ENCODE measurements at regions not wholly inside any gene's neighbourhood (a gene's known extent, or its start where the extent isn't known, plus 50 kb on each side); places are given as distances from the start of the nearest gene placed in this dataset.
A peak's percentile ranks its signal among the peaks of the same experiment; 100 is the strongest.

GRCh38 chr2:144597894-144598593 is 78.1 kb upstream of the ZEB2 start:
- H3K9ac ChIP-seq (ENCODE audit: low read depth in 1 of 3, low read length in 3 of 3), result no peak overlapping the region
- H3K4me1 ChIP-seq (ENCODE audit: control insufficient read depth in 3 of 3, insufficient read depth in 3 of 3, low read length in 3 of 3), result no peaks in the 10 kb centered on the region
- no peaks in the 10 kb centered on the region for H3K36me3 ChIP-seq (ENCODE audit: control insufficient read depth in 3 of 3, insufficient read depth in 3 of 3, low read length in 3 of 3)
- H3K4me3 ChIP-seq (ENCODE audit: low read length in 3 of 3), result no peak overlapping the region
- H3K9me3 ChIP-seq (ENCODE audit: control insufficient read depth in 3 of 3, low read length in 3 of 3), result no peaks in the 10 kb centered on the region
- H3K27me3 ChIP-seq (ENCODE audit: control insufficient read depth in 3 of 3, insufficient read depth in 3 of 3, low read length in 3 of 3), result no peaks in the 10 kb centered on the region
- no peak overlapping the region for H3K27ac ChIP-seq (ENCODE audit: low read depth, low read length)

- no peak overlapping the region for H3K4me3 ChIP-seq (ENCODE audit: low read length in 3 of 3)
- H3K9ac ChIP-seq (ENCODE audit: low read depth in 1 of 3, low read length in 3 of 3), result no peak overlapping the region
- no peaks in the 10 kb centered on the region for H3K27me3 ChIP-seq (ENCODE audit: control insufficient read depth in 3 of 3, insufficient read depth in 3 of 3, low read length in 3 of 3)
Observed at GRCh38 chr2:144597388-144597787, 77.5 kb upstream of the ZEB2 start.

GRCh38 chr2:144596073-144596871 is 76.4 kb upstream of the ZEB2 start:
- Histone ChIP-seq H3K9me3 (ENCODE audit: control insufficient read depth in 3 of 3, low read length in 3 of 3) (no peaks in the 10 kb centered on the region), H3K36me3 (ENCODE audit: control insufficient read depth in 3 of 3, insufficient read depth in 3 of 3, low read length in 3 of 3) (no peaks in the 10 kb centered on the region), H3K9ac (ENCODE audit: low read depth in 1 of 3, low read length in 3 of 3) (no peak overlapping the region), H3K27me3 (ENCODE audit: control insufficient read depth in 3 of 3, insufficient read depth in 3 of 3, low read length in 3 of 3) (no peaks in the 10 kb centered on the region), H3K27ac (ENCODE audit: low read depth, low read length) (no peak overlapping the region), H3K4me1 (ENCODE audit: control insufficient read depth in 3 of 3, insufficient read depth in 3 of 3, low read length in 3 of 3) (no peaks in the 10 kb centered on the region), H3K4me3 (ENCODE audit: low read length in 3 of 3) (no peak overlapping the region)

More at GRCh38 chr2:144597388-144597787, 77.5 kb upstream of the ZEB2 start:
- H3K36me3 ChIP-seq (ENCODE audit: control insufficient read depth in 3 of 3, insufficient read depth in 3 of 3, low read length in 3 of 3), result no peaks in the 10 kb centered on the region
- no peak overlapping the region for H3K27ac ChIP-seq (ENCODE audit: low read depth, low read length)
- H3K4me1 ChIP-seq (ENCODE audit: control insufficient read depth in 3 of 3, insufficient read depth in 3 of 3, low read length in 3 of 3), result no peaks in the 10 kb centered on the region
- H3K9me3 ChIP-seq (ENCODE audit: control insufficient read depth in 3 of 3, low read length in 3 of 3), result no peaks in the 10 kb centered on the region

- Histone ChIP-seq H3K9me3 (ENCODE audit: control insufficient read depth in 3 of 3, low read length in 3 of 3) (no peaks in the 10 kb centered on the region), H3K27ac (ENCODE audit: low read depth, low read length) (no peak overlapping the region), H3K4me1 (ENCODE audit: control insufficient read depth in 3 of 3, insufficient read depth in 3 of 3, low read length in 3 of 3) (no peaks in the 10 kb centered on the region), H3K4me3 (ENCODE audit: low read length in 3 of 3) (no peak overlapping the region), H3K36me3 (ENCODE audit: control insufficient read depth in 3 of 3, insufficient read depth in 3 of 3, low read length in 3 of 3) (no peaks in the 10 kb centered on the region), H3K27me3 (ENCODE audit: control insufficient read depth in 3 of 3, insufficient read depth in 3 of 3, low read length in 3 of 3) (no peaks in the 10 kb centered on the region), H3K9ac (ENCODE audit: low read depth in 1 of 3, low read length in 3 of 3) (no peak overlapping the region)
Observed at GRCh38 chr2:144595686-144596072, 75.8 kb upstream of the ZEB2 start.

- no peaks in the 10 kb centered on the region for H3K36me3 ChIP-seq (ENCODE audit: control insufficient read depth in 3 of 3, insufficient read depth in 3 of 3, low read length in 3 of 3)
- no peak overlapping the region for H3K9ac ChIP-seq (ENCODE audit: low read depth in 1 of 3, low read length in 3 of 3)
- no peaks in the 10 kb centered on the region for H3K9me3 ChIP-seq (ENCODE audit: control insufficient read depth in 3 of 3, low read length in 3 of 3)
- H3K4me1 ChIP-seq (ENCODE audit: control insufficient read depth in 3 of 3, insufficient read depth in 3 of 3, low read length in 3 of 3), result no peaks in the 10 kb centered on the region
- H3K4me3 ChIP-seq (ENCODE audit: low read length in 3 of 3), result no peak overlapping the region
- H3K27me3 ChIP-seq (ENCODE audit: control insufficient read depth in 3 of 3, insufficient read depth in 3 of 3, low read length in 3 of 3), result no peaks in the 10 kb centered on the region
- H3K27ac ChIP-seq (ENCODE audit: low read depth, low read length), result no peak overlapping the region
Observed at GRCh38 chr2:144595279-144595678, 75.4 kb upstream of the ZEB2 start.

- Histone ChIP-seq H3K27ac (ENCODE audit: low read depth, low read length) (no peak overlapping the region), H3K4me1 (ENCODE audit: control insufficient read depth in 3 of 3, insufficient read depth in 3 of 3, low read length in 3 of 3) (no peaks in the 10 kb centered on the region), H3K4me3 (ENCODE audit: low read length in 3 of 3) (no peak overlapping the region), H3K27me3 (ENCODE audit: control insufficient read depth in 3 of 3, insufficient read depth in 3 of 3, low read length in 3 of 3) (no peaks in the 10 kb centered on the region), H3K36me3 (ENCODE audit: control insufficient read depth in 3 of 3, insufficient read depth in 3 of 3, low read length in 3 of 3) (no peaks in the 10 kb centered on the region), H3K9ac (ENCODE audit: low read depth in 1 of 3, low read length in 3 of 3) (no peak overlapping the region), H3K9me3 (ENCODE audit: control insufficient read depth in 3 of 3, low read length in 3 of 3) (no peaks in the 10 kb centered on the region)
Observed at GRCh38 chr2:144593803-144594202, 73.9 kb upstream of the ZEB2 start.

GRCh38 chr2:144592500-144593256 is 72.8 kb upstream of the ZEB2 start:
- H3K27me3 ChIP-seq (ENCODE audit: control insufficient read depth in 3 of 3, insufficient read depth in 3 of 3, low read length in 3 of 3), result no peaks in the 10 kb centered on the region
- H3K9me3 ChIP-seq (ENCODE audit: control insufficient read depth in 3 of 3, low read length in 3 of 3), result no peaks in the 10 kb centered on the region
- peak overlapping the region in 1 of 3 donors; percentile 7 for H3K9ac ChIP-seq (ENCODE audit: low read depth in 1 of 3, low read length in 3 of 3)
- no peak overlapping the region for H3K4me3 ChIP-seq (ENCODE audit: low read length in 3 of 3)
- no peak overlapping the region for H3K27ac ChIP-seq (ENCODE audit: low read depth, low read length)
- H3K4me1 ChIP-seq (ENCODE audit: control insufficient read depth in 3 of 3, insufficient read depth in 3 of 3, low read length in 3 of 3), result no peaks in the 10 kb centered on the region
- no peaks in the 10 kb centered on the region for H3K36me3 ChIP-seq (ENCODE audit: control insufficient read depth in 3 of 3, insufficient read depth in 3 of 3, low read length in 3 of 3)

- no peaks in the 10 kb centered on the region for H3K27me3 ChIP-seq (ENCODE audit: control insufficient read depth in 3 of 3, insufficient read depth in 3 of 3, low read length in 3 of 3)
- H3K4me3 ChIP-seq (ENCODE audit: low read length in 3 of 3), result no peak overlapping the region
- no peaks in the 10 kb centered on the region for H3K9me3 ChIP-seq (ENCODE audit: control insufficient read depth in 3 of 3, low read length in 3 of 3)
- H3K9ac ChIP-seq (ENCODE audit: low read depth in 1 of 3, low read length in 3 of 3), result no peak overlapping the region
- H3K4me1 ChIP-seq (ENCODE audit: control insufficient read depth in 3 of 3, insufficient read depth in 3 of 3, low read length in 3 of 3), result no peaks in the 10 kb centered on the region
- H3K36me3 ChIP-seq (ENCODE audit: control insufficient read depth in 3 of 3, insufficient read depth in 3 of 3, low read length in 3 of 3), result no peaks in the 10 kb centered on the region
- no peak overlapping the region for H3K27ac ChIP-seq (ENCODE audit: low read depth, low read length)
Observed at GRCh38 chr2:144587306-144587705, 67.4 kb upstream of the ZEB2 start.

- Histone ChIP-seq H3K9me3 (ENCODE audit: control insufficient read depth in 3 of 3, low read length in 3 of 3) (no peaks in the 10 kb centered on the region), H3K27me3 (ENCODE audit: control insufficient read depth in 3 of 3, insufficient read depth in 3 of 3, low read length in 3 of 3) (no peaks in the 10 kb centered on the region), H3K27ac (ENCODE audit: low read depth, low read length) (no peak overlapping the region), H3K9ac (ENCODE audit: low read depth in 1 of 3, low read length in 3 of 3) (no peak overlapping the region), H3K4me1 (ENCODE audit: control insufficient read depth in 3 of 3, insufficient read depth in 3 of 3, low read length in 3 of 3) (no peaks in the 10 kb centered on the region), H3K4me3 (ENCODE audit: low read length in 3 of 3) (no peak overlapping the region), H3K36me3 (ENCODE audit: control insufficient read depth in 3 of 3, insufficient read depth in 3 of 3, low read length in 3 of 3) (no peaks in the 10 kb centered on the region)
Observed at GRCh38 chr2:144586476-144586875, 66.6 kb upstream of the ZEB2 start.

Measured in skeletal muscle tissue (tissue), 3 donors.